SU-DHL-6 (cell line): ENCODE measurements at regions not wholly inside any gene's neighbourhood (a gene's known extent, or its start where the extent isn't known, plus 50 kb on each side); places are given as distances from the start of the nearest gene placed in this dataset.

ENCODE experiments used
- H2AFZ ChIP-seq: fragments of 200-600 bp; sonication (generic); 2 replicates; pipeline ENCODE4 v1.6.1; 2014; ENCODE audit warnings: low read depth, mild to moderate bottlenecking, moderate library complexity, mixed read lengths, antibody characterized with exemption, low read length; ENCODE audit not compliant: severe bottlenecking
- H3F3A ChIP-seq: fragments of 200-600 bp; shearing (Covaris generic); 2 replicates; pipeline ENCODE4 v1.6.0; 2016; ENCODE audit warnings: antibody characterized with exemption, mild to moderate bottlenecking; ENCODE audit not compliant: insufficient read depth
- H3K27ac ChIP-seq: fragments of 200-600 bp; sonication (generic); 2 replicates; pipeline ENCODE4 v1.5.1; 2016; ENCODE audit warnings: low read depth, mild to moderate bottlenecking, low read length, moderate library complexity, mixed read lengths
- H3K27me3 ChIP-seq: fragments of 200-600 bp; sonication (generic), shearing (Covaris generic); 2 replicates; pipeline ENCODE4 v1.6.0; 2014; ENCODE audit warnings: mild to moderate bottlenecking, low read length
- H3K36me3 ChIP-seq: fragments of 200-600 bp; sonication (generic); 2 replicates; pipeline ENCODE4 v1.6.1; 2014; ENCODE audit warnings: mild to moderate bottlenecking, low read length, mixed read lengths
- H3K4me2 ChIP-seq: fragments of 300-600, 200-600 bp; shearing (Covaris generic), sonication (generic); 2 replicates; pipeline ENCODE4 v1.6.0; 2014; ENCODE audit warnings: low read length, low read depth, mild to moderate bottlenecking; ENCODE audit not compliant: poor library complexity, severe bottlenecking
- H3K4me3 ChIP-seq: fragments of 200-600 bp; sonication (generic); 2 replicates; pipeline ENCODE4 v1.5.1; 2014; ENCODE audit warnings: antibody characterized with exemption, low read length, mild to moderate bottlenecking, mixed read lengths; ENCODE audit not compliant: insufficient read depth, poor library complexity, severe bottlenecking
- H3K79me2 ChIP-seq: fragments of 200-600 bp; sonication (generic); 2 replicates; pipeline ENCODE4 v1.6.1; 2014; ENCODE audit warnings: mild to moderate bottlenecking, low read length, moderate library complexity; ENCODE audit not compliant: insufficient read depth
- H3K9ac ChIP-seq: fragments of 200-600 bp; sonication (generic); 2 replicates; pipeline ENCODE4 v1.7.0; 2014; ENCODE audit warnings: mild to moderate bottlenecking, low read length
- H3K9me2 ChIP-seq: fragments of 200-600 bp; sonication (generic); replicated peaks from 2 replicates; pipeline ENCODE4 v1.6.1; 2014; ENCODE audit warnings: low read length; ENCODE audit not compliant: insufficient read depth
- H3K9me3 ChIP-seq: fragments of 200-600 bp; sonication (generic); 2 replicates; pipeline ENCODE4 v1.6.1; 2014; ENCODE audit warnings: low read length, mixed read lengths; ENCODE audit not compliant: insufficient read depth
- H4K20me1 ChIP-seq: fragments of 200-600 bp; sonication (generic); 2 replicates; pipeline ENCODE4 v1.6.1; 2014; ENCODE audit warnings: low read depth, mild to moderate bottlenecking, antibody characterized with exemption, low read length, moderate library complexity, mixed read lengths
- EZH2phosphoT487 ChIP-seq: fragments of 200-600 bp; sonication (generic), shearing (Covaris generic); conservative IDR thresholded peaks from 2 replicates; pipeline ENCODE4 v1.6.1; 2018; ENCODE audit warnings: mild to moderate bottlenecking, antibody characterized with exemption, low read length, moderate library complexity, mixed read lengths
- TF ChIP-seq, protein P1 (sequence below): fragments of 200-600 bp; sonication (generic); IDR thresholded peaks from one replicate; pipeline ENCODE4 v1.5.1; 2017; ENCODE audit warnings: antibody characterized with exemption, mild to moderate bottlenecking, low read length, moderate library complexity; ENCODE audit not compliant: insufficient read depth, poor library complexity, severe bottlenecking

DNA sequence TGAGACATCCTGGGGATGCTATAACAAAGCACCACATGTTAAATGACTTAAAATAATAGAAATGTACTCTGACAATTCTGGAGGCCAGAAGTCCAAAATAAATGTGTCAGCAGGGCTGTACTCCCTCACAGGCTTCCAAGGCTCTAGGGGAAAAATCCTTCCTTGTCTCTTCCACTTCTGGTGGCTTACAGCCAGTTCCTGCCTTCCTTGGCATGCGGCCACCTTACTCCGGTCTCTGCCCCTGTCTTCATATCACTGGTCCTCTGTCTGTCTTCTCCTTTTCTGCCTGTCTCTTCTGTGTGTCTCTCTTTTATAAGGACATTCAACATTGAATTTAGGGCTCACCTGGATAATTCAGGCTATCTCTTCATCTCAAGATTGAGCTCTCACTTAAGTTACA, 155.3 kb upstream of the SYNCRIP start:
- Histone ChIP-seq H3F3A (no peaks in the 10 kb centered on the region), H3K36me3 (no peaks in the 10 kb centered on the region), H3K4me2 (no peak overlapping the region), H3K9ac (no peak overlapping the region), H3K79me2 (no peaks in the 10 kb centered on the region), H4K20me1 (no peaks in the 10 kb centered on the region), H3K27me3 (no peaks in the 10 kb centered on the region), H2AFZ (no peak overlapping the region), H3K9me3 (no peaks in the 10 kb centered on the region), H3K27ac (no peak overlapping the region), H3K4me3 (no peak overlapping the region), H3K9me2 (no peaks in the 10 kb centered on the region)
- no peak for TF ChIP-seq EZH2phosphoT487
- TF ChIP-seq, protein P1, sequence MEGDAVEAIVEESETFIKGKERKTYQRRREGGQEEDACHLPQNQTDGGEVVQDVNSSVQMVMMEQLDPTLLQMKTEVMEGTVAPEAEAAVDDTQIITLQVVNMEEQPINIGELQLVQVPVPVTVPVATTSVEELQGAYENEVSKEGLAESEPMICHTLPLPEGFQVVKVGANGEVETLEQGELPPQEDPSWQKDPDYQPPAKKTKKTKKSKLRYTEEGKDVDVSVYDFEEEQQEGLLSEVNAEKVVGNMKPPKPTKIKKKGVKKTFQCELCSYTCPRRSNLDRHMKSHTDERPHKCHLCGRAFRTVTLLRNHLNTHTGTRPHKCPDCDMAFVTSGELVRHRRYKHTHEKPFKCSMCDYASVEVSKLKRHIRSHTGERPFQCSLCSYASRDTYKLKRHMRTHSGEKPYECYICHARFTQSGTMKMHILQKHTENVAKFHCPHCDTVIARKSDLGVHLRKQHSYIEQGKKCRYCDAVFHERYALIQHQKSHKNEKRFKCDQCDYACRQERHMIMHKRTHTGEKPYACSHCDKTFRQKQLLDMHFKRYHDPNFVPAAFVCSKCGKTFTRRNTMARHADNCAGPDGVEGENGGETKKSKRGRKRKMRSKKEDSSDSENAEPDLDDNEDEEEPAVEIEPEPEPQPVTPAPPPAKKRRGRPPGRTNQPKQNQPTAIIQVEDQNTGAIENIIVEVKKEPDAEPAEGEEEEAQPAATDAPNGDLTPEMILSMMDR: no peak

DNA sequence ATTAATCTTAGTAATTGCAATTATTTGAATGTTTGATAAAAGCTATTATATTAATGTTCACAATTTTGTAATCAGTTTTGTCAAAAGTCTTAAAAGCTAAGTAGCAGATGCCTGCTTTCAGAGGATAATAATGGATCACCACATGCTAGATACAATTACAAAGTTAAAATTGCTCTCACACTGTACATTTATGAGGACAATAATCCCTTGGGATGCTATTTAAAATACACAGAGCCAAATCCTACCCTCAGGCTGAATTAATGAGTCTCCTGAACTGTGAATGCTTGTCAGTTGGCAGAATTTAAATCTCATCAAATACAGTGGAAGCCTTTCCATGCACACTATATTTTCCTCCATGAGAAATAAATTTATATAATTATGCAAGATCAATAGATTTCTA, 153.3 kb upstream of the SYNCRIP start:
- Histone ChIP-seq H3K4me2 (no peak overlapping the region), H4K20me1 (no peaks in the 10 kb centered on the region), H3K27ac (no peak overlapping the region), H3K9me3 (no peaks in the 10 kb centered on the region), H3F3A (no peaks in the 10 kb centered on the region), H3K9me2 (no peaks in the 10 kb centered on the region; the same call in 1 of the 2 replicates), H2AFZ (no peak overlapping the region), H3K9ac (no peak overlapping the region), H3K79me2 (no peaks in the 10 kb centered on the region), H3K36me3 (no peaks in the 10 kb centered on the region), H3K27me3 (no peaks in the 10 kb centered on the region), H3K4me3 (no peak overlapping the region)
- no peak for TF ChIP-seq EZH2phosphoT487
- TF ChIP-seq, protein P1: no peak

DNA sequence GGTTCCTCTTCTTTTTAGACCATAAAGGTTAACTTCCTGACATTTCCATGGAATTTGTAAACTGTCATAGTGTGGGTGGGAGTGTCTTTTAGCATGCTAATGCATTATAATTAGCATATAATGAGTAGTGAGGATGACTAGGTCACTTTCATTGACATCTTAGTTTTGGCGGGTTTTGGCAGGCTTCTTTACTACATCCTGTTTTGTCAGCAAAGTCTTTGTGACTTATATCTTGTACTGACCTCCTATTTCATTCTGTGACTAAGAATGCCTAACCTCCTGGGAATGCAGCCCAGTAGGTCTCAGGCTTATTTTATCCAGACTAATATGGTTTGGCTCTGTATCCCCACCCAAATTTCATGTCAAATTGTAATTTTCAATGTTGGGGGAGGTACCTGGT, 149.6 kb upstream of the SYNCRIP start:
- H3K9ac ChIP-seq: no peak overlapping the region
- H4K20me1 ChIP-seq: no peaks in the 10 kb centered on the region
- no peaks in the 10 kb centered on the region for H3K9me3 ChIP-seq
- no peaks in the 10 kb centered on the region; the same call in 1 of the 2 replicates for H3K9me2 ChIP-seq
- no peak overlapping the region for H2AFZ ChIP-seq
- no peak overlapping the region for H3K4me3 ChIP-seq
- H3F3A ChIP-seq: no peaks in the 10 kb centered on the region
- no peak overlapping the region for H3K27ac ChIP-seq
- no peak overlapping the region for H3K4me2 ChIP-seq
- no peaks in the 10 kb centered on the region for H3K36me3 ChIP-seq
- TF ChIP-seq EZH2phosphoT487: no peak
- TF ChIP-seq, protein P1: no peak
- H3K79me2 ChIP-seq: no peaks in the 10 kb centered on the region
- no peaks in the 10 kb centered on the region for H3K27me3 ChIP-seq
